CD4-positive, alpha-beta T cell treated with Interleukin-15 for 4 hours (primary cell): ENCODE measurements at regions not wholly inside any gene's neighbourhood (a gene's known extent, or its start where the extent isn't known, plus 50 kb on each side); places are given as distances from the start of the nearest gene placed in this dataset.
"Not testable (repeated sequence)": the region's sequence is repeated elsewhere in the genome, so short reads cannot be mapped to it uniquely, and the experiment has no call there.

Source experiments
- DNase-seq: peaks from one replicate; pipeline ENCODE4 v3.0.0-alpha.2; 2020; ENCODE audit warnings: low spot score

DNA sequence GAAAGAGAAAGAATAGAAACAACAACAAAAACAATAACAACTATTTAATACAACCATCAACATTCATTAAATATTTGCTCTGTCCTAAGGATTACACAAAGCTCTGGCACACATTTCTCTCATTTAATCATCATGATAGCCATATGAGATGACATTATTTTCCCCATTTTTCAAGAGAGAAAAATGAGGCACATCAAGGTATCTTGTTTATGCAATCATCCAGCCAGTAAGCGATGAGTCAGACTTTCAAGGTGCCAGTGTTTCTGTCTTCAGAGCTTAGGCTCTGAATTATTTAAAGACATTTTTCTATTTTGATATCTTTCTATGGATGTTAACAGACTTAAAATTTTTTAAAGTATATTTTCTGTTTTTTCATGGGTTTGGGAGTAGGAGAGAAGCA lies 541.8 kb upstream of the SMIM31 start:
- no peak for DNase-seq

DNA sequence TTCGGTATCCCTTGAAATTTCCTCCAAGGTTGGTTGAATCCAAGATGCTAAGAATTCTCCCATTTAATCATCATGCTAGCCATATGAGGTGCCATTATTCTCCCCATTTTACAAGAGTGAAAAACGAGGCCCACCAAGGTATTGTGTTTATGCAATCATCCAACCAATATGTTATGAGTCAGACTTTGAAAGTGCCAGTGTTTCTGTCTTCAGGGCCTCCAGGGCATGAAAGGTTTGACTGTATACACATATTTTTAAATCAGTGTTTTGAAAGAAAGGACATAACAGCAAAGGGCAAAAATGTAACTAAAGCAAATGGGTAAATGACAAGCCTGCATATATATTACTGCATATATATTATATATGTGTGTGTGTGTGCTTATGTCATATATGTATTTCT lies 541.2 kb upstream of the SMIM31 start:
- DNase-seq: no peak

DNA sequence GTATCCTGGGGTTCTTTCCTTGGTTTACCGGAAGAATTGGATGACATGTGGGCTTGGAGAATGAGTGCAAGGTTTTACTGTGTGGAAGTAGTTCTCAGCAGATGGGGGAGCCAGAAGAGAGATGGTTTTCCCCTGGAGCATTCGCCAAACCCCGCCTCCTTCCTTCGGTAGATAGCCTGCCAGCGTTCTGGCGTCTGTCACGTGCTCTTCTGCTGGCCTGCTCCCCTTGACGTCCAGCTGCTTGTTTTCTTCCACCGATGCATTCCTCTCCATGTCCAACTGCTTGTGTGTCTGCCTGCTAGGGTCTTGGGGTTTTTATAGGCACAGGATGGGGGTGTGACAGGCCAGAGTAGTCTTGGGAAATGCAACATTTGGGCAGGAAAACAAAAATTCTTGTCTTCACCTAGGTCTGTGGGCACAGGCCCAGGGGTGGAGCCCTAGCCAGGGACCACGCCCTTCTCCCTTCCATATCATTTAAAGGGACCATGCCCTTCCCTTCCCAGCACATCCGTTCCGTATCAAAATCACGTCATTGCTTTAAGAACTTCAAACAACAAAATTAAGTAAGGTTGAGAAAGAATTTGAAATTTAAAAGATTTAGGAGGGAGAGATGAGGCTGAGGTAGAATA lies 538.7 kb upstream of the SMIM31 start:
- DNase-seq: no peak

DNA sequence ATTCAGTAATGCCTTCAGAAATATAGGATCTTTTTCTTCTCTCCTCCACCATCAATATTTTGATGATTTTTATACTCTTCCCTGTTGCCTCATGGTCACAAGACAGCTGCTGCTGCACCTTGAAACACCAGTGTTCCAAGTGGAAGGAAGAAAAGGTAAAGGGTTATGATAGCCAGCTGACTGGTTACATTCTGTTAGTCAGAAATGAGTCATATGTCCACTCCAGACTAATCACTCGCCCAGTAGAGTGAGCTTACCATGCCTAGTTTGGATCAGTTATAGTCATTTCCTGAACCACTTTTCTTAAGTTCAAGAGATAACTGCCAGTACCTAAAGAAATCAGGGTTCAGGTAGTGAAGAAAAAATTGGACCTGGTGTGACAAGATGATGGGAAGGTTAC lies 532.3 kb upstream of the SMIM31 start:
- no peak for DNase-seq

DNA sequence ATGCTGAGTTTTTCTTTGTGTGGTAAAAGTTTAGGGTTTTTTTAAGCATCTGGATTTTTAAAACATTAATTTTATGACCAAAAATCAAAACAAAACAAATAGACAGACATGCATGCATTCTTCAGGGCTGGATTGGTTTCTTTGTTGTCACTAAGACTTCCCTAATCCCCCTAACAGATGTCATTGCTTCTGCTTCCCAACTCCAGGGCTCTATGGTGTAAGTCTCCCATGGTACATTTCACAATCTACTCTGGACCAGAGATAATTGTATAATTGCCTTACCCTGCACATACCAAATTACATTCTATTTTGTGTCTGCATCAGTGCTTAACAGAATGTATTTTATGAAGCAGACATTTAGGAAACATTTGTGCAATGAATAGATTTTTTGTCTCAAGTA lies 529.1 kb upstream of the SMIM31 start:
- no peak for DNase-seq

DNA sequence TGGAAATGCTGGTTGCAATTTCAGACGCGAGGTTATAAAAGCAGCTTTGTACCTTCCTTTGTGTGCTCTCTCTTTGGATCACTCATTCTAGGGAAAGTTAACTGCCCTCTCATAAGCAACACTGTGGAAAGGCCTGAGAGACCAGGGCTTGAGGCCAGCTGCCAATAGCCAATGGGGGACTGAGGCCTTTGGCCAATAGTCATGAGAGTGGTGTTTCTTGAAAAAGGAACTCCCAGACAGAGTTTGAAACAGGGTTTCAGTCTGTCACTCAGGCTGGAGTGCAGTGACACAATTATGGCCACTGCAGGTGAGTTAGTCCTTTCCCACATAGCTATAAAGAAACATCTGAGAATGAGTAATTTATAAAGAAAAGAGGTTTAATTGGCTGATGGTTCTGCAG lies 524.7 kb upstream of the SMIM31 start:
- no peak for DNase-seq

DNA sequence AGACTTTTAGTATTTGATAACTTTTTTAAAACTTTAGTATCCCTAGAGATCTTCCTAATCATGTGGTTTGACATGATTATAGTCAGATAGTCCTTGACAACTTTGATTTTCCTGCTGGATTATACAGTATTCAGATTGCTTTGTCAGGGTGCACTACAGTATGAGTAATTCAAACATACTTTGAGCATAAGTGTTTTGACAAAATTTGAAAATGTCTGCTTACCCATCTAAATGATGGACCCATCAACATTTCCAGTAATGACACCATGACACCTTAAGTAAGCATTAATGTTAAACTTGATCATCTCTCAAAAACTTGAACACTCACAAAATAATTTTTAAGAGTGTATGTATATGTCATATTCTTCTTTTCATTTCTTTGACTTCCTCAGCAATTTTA lies 514.5 kb upstream of the SMIM31 start:
- DNase-seq: no peak

DNA sequence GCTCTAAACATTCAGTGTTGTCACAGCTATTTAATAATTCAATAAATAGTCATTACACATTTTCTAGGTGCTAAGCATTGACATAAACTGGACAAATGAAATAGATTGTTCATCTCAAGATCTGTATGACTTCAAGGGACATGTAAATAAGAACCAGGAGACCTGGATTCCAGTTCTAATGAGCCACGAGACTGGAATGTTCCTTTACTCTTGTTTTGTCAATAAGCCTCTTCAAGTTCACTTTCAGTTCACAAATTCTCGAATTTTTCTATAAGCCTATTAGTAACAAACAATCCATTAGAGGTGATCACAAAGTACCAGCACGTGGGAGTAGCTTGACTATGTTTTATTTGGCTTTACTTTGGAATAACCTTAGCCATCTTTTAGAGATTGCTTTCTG lies 514.0 kb upstream of the SMIM31 start:
- DNase-seq: no peak

DNA sequence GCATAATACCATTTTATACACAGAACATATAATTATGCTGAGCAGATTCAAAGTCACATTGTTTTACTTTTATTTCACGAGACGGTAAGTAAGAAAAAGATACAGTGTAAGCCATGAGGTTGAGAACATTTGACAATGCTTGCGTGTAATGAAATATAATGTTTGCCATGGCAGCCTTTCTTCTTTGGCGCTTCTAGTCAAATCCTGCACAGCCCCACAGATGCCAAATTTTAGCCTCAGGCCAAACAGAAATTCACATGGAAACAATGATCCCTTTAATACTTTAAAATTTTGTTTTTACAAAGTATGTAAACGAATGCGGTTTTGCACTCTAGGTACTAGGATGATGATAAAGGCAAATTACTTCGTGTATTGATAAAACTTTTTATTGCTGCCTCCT lies 502.7 kb upstream of the SMIM31 start:
- no peak for DNase-seq

DNA sequence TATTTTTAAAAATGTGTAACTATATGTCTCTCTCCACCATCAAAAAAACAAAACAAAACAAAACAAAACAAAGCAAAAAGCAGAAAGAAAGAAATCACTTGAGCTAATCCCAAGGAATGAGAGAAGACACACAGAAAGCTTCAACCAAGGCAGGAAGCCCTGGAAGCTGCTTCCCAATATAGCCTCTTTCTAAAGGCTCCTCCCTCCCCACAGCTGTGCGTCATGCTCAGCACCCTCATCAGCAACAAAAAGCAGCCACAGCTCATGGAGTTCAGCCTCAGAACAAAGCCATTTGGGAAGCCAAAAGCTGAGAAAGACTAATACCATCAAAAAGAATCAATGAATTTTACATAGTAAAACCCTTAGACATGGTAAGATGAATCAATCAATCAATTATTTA lies 501.6 kb upstream of the SMIM31 start:
- DNase-seq: no peak

DNA sequence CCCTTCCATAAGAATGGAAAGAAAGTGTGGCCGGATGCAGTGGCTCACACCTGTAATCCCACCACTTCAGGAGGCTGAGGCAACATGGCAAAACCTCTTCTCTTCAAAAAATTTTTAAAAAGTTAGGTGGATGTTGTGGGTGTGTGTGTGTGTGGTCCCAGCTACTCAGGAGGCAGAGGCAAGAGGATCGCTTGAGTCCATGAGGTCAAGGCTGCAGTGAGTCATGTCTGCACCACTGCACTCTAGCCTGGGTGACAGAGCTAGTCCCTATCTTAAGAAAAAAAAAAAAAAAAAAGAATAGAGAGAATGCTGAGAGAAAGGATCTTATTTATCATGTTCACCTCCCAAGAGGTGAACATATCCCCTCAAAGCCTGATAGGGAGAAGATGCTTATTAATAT lies 492.1 kb upstream of the SMIM31 start:
- no peak for DNase-seq

DNA sequence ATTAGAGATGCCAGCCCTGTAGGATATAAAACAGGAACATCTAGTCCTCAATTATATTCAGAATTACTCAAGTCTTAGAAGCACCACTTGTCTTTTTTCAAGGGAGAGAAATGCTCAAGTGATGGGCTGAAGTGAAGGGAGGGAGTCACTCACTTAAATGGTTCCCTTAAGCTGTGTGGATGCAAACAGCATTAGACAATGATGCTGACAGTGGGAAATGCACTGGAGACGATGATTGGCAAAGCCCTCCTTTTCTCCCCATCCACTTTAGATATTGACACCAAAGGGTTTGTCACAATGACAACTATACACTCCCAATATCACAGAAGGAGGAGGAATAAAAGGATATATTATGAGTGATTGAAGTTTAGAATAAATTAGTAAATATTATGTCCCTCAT lies 491.4 kb upstream of the SMIM31 start:
- DNase-seq: not testable (repeated sequence)

DNA sequence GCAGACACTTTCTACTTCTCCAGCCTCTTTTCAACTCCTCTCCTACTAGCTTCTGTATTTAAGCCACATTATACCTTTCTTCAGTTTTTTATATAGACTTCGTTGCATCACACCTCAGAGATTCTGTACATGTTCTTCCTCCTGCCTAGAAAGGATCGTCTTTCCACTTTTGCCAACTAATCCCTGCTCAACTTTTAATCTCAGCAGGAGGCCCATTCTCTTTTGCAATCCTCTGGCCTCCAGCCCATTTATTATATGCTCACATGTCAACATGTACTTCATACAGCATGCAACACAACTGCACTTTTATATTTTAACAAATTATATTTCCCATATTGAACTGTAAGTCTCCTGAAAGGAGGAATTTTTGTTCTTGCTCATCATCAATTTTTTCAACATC lies 476.5 kb upstream of the SMIM31 start:
- not testable (repeated sequence) for DNase-seq

DNA sequence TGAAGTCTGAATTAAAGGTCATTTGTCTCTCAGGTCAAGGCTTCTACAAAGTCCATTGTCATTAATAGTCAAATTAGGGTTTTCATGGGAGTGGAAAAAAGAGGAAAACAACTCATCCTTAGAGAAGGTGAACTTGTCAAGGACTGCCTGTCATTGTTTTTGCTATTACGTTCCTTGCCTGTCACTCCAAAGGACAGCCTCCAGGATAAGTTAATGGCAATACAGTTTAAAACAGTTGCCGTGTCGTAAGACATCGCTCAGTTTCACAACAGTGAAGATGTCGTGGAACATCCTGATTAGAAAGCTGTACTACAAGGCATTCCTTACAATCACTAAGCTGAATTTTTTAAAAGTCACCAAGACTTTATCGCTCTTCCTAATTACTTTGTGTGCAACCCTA lies 466.8 kb upstream of the SMIM31 start:
- DNase-seq: no peak

DNA sequence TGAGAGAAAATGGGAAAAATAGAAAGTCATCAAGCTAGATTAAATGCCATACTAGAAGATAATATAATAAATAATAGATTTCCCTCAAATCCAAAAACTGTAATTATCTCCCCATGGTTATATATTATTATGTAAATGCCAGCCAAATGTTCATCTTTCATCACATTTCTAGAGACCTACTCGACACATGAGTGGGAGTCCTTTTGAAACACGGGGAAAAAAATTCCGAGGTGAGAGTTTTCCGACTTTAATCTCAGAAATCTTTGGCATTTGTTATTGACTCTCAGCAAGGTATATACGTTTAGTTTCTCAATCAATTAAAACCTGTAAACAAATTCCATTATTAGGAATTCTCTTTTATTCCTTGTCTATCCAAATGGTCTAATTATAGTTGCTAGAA lies 465.4 kb upstream of the SMIM31 start:
- no peak for DNase-seq

DNA sequence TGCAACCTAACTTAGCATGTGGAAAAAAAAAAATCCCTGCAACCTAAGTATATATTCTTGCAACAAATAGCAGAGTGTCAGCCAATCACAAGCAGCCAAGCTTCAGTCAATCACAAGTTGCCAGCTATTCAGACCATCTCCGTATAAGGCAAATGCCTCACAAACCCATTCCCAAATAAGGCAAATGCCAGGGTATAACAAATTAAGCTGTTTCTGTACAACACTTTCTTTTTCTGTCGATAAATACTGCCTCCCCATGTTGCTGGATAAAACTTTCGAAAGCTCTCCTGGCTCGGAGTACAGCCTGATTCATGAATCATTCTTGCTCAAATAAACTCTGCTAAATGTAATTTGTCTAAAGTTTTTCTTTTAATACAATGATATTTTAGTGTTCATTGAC lies 460.7 kb upstream of the SMIM31 start:
- DNase-seq: no peak

DNA sequence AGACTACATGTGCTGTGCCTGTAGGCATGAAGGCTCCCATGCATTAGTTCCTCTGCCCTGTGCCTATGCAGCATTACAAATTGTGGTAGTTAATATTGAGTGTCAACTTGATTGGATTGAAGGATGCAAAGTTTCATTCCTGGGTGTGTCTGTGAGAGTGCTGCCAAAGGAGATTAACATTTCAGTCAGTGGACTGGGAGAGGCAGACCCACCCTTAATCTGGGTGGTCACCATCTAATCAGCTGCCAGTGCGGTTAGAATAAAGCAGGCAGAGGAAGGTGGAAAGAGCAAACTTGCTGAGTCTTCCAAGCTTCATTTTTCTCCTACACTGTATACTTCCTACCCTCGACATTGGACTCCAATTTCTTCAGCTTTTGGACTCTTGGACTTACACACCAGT lies 460.2 kb upstream of the SMIM31 start:
- no peak for DNase-seq

DNA sequence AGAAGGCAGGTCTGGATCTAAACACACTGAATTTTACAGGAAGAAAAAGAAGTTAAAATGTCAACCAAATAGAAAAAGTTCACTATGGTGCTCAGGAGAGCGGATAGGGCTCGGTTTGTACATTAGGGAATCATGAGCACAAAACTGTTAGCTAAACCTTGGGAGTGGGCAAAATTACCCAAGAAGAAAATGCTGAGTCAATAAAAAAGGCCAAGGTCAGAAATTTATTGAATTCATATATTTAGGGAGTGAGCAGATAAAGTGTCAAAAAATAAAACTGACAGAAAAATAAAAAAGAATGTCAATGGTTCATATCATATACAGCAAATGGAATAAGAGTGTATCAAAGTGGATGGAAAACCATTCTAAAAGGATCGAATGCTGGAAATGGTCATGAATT lies 452.5 kb upstream of the SMIM31 start:
- DNase-seq: no peak

DNA sequence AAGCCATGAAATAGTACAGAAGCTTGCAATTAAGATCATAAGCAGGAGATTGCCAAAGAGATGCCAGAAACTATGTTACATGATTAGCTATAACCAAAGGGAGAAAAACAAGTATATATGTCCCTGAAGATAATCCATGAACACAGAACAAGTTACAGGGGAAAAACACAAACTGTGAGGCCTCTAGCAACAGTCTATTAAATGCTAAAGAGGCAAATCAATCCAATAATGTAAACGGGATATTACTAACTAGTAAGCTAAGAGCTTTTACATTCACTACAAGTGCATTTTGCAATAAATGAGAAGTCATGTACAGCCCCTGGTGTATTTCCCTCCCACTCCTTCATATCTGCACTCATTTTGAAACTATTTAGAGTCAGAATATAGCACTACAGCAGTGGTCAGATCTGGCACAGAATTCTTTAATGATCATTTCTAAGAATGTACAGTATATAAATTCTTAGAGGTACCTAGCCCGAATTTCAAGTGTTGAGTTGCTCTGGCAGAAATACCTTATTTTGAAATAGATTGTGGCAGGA lies 449.8 kb upstream of the SMIM31 start:
- DNase-seq: no peak

DNA sequence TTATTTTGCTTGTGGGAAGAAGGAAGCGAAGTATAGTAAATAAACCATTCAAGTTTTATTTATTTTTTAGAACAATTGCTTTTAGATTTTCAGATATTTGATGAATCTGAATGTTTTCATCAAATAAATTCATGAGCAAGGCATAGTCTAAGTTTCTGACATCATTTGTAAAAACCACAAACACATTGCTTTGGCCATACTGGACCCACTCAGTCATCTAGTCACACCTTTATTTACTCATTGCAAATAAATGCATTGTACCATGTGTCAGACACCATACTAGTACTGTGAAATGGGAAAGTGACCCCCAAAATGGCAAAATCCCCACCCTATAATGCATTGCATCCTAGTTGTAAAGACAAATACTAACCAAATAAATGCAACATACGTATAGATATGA lies 449.1 kb upstream of the SMIM31 start:
- DNase-seq: no peak

DNA sequence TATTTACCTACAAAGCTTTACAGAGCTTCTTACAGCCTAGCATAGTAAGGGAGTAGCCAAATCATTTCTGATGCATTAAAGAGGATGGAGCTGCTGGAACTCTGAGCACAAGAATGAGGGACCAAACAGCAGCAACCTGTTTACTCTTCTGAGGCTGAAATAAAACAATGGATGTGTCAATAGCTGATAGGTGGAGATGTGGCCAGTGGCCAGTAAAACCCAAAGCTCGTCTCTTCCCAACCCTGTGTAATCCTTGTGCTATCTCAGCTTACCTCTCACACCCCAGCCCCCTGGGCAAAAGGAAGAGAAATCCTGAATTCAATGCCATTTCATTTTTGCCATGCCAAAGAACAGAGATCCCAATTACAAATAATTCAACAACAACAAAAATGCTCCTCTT lies 446.7 kb upstream of the SMIM31 start:
- no peak for DNase-seq

DNA sequence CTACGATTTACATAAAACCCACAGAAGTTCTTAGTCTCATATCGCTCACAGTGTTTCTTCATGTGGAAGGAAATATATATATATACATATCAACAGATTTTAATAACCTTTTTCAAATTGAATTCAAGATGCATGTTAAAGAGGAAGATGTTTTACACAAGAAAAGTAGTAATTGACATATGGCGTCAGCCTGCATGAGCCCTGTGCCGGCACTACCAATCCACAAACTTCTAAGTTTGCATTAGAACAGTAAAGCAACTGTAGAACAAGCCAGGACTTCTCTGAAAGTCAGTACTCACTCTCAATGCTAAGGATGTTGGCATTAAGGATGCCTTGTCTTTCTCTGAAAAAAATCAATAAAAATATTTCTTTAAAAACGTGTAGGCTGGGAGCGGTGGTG lies 441.3 kb upstream of the SMIM31 start:
- DNase-seq: no peak

DNA sequence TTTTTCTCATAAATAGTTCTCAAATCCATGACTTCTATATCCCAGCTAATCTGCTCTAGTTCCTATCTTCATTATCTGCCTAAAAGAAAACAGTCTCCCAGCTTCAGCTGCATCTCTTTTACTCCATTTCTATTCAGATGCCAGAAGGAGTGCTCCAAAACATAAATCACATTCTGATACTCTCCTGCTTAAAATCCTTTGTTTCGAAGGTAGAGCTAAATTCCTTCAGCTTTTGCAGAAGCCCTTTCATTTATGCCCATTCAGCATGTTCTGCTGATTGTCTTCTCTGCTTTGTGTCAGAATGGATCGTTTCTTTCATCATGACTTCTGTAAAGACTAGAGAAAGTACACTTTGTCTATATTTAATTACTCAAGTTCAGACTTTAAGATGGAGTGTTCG lies 440.1 kb upstream of the SMIM31 start:
- DNase-seq: no peak

DNA sequence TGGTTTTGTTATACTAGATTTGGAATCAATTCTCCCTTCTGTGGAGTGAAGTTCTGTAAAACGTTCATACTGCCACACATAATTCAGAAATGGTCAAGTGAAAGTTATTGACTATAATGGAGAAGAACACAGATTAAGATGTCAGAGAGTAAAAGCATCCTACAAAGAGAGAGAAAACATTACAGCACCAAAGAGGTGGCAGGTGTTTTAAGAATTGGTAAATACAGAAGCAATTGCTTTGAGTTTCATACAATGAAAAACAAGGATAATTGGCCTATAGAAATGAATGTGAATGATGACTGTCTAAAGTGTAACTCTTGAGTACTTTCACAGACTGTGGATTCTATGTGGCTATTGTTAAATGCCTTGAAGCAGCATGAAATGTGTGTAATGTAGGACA lies 435.6 kb upstream of the SMIM31 start:
- no peak for DNase-seq

DNA sequence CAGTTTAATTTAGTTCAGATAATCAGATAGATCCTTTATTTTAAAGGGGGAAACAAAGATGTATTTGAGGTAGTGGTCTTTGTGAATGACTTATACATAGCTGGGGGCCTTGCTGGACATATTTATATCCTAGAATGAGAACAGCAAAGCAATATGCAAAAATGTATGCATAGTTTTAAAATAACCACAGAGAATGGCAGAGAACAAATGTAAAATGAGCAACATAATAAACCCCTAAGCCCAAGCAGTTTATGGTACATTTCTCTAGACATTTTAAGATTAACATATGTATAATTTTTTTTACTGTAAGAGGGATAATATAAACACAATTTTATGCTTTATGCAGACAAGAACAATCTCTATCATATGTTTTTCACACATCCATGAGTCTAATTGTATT lies 434.2 kb upstream of the SMIM31 start:
- no peak for DNase-seq
